ENCODE measurements at regions not wholly inside any gene's neighbourhood (a gene's known extent, or its start where the extent isn't known, plus 50 kb on each side); places are given as distances from the start of the nearest gene placed in this dataset.

DNA sequence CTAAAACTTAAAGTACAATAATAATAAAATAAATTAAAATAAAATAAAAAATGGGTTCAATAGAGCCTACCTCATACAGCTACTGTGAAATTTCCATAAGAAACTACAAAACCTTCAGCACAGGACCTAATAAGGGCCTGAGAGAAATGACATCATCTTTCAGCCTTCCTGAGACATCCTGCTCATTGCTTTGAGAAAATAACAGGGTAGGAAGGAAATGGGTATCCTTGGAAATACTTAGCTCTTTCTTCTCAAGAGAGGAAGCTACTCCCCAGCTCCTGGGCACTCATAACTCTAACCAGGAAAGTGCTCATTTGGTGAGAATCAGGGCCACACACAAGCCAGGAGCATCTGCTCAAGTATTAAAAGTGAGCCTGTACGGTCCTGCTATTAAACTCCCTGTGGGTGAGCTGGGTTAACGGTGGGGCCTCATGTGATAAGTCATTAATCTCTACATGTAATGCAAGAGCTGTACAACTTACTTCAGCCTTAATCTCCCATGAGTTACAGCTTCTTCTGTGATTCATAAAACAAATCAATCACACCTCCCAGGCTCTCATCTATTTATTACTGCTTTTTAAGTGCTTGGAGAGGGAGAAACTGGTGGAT lies 141.4 kb downstream of the MAFB start:
- Histone ChIP-seq H3K27ac (no peak overlapping the region), H3K4me3 (no peak overlapping the region)
- DNase-seq (ENCODE audit: low spot score), result no peak
- TF ChIP-seq, protein P1, sequence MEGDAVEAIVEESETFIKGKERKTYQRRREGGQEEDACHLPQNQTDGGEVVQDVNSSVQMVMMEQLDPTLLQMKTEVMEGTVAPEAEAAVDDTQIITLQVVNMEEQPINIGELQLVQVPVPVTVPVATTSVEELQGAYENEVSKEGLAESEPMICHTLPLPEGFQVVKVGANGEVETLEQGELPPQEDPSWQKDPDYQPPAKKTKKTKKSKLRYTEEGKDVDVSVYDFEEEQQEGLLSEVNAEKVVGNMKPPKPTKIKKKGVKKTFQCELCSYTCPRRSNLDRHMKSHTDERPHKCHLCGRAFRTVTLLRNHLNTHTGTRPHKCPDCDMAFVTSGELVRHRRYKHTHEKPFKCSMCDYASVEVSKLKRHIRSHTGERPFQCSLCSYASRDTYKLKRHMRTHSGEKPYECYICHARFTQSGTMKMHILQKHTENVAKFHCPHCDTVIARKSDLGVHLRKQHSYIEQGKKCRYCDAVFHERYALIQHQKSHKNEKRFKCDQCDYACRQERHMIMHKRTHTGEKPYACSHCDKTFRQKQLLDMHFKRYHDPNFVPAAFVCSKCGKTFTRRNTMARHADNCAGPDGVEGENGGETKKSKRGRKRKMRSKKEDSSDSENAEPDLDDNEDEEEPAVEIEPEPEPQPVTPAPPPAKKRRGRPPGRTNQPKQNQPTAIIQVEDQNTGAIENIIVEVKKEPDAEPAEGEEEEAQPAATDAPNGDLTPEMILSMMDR (IDR thresholded peaks at IDR 0.05), result no peak

DNA sequence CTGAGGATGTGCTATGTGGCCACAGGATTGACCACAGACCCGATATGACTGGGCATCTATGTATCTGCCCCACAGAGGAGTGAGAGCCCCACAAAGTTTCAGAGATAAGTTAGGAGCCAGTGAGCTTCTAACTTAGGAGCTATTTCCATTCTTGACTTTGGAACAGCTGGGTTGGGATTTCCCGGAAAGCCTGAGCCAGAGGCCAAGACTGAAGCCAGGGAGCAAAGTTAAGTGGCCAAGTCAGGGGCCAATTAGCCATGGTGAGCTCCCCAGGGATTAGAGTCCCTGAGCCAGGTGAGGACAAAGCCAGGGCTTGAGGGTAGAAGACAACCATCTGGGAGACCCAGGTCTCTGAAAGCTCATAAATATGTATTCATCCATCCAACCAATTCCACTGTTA lies 143.6 kb downstream of the MAFB start:
- no peak for DNase-seq (ENCODE audit: low spot score)
- TF ChIP-seq, protein P1 (IDR thresholded peaks at IDR 0.05), result no peak
- H3K4me3 ChIP-seq, result no peak overlapping the region
- no peak overlapping the region for H3K27ac ChIP-seq

DNA sequence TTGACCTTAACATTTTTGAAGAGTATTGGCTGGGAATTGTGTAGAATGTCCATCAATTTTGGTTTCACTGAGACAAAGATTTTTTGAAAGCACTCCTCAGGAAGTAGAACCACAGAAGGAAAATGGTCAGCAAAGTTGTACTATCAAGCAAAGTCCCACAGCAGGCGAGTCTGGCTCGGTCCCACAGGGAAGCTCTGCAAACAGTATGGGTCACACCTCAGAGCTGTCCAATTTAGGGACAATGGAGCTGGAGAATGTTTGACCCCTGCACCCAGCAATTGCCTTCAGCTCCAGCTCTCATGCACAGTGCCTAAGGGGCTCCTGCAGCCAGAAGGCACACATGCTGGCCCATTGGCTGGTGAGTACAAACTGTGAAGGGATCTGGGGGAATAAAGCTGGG lies 147.0 kb downstream of the MAFB start:
- TF ChIP-seq, protein P1 (IDR thresholded peaks at IDR 0.05), result no peak
- no peak for DNase-seq (ENCODE audit: low spot score)
- no peak overlapping the region for H3K27ac ChIP-seq
- no peak overlapping the region for H3K4me3 ChIP-seq

DNA sequence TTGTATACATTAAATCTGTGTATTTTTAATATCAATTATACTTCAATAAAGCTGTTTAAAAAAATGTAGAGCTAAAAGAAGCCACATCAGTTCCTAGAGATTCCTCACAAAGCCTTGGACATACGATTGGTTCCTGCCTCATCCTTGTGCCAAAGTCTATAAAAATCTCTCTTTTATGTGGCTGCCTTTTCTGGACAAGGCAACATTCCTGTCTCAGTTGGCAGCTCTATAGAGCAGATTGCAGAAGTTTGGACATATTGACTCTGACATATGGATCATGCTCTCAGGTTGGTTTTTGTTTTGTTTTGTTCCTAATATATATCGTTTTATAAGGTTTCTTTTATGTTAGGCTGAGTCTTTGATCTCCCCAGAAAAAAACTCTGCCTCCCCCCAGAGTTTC lies 148.9 kb downstream of the MAFB start:
- Histone ChIP-seq H3K27ac (no peak overlapping the region), H3K4me3 (no peak overlapping the region)
- TF ChIP-seq, protein P1 (IDR thresholded peaks at IDR 0.05), result no peak
- DNase-seq (ENCODE audit: low spot score), result no peak

DNA sequence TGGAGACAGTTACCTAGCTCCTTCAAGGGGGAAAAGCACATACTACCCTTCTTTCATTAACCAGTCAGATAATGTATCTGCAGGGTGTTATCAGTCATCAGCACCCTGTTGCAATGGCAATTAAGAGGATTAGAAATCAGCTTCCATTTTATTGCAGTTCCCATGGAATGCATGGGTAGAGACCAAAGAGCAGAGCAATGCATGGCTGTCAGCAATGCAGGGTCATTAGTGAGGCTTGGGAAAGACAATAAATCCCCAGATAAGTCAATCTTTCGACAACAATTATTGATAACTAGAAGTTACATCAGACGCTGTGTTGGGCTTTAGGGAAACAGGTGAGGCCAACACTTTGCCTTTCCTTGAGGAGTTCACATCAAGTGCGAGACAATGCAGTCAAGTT lies 150.9 kb downstream of the MAFB start:
- TF ChIP-seq, protein P1 (IDR thresholded peaks at IDR 0.05), result no peak
- Histone ChIP-seq H3K4me3 (no peak overlapping the region), H3K27ac (no peak overlapping the region)
- no peak for DNase-seq (ENCODE audit: low spot score)

DNA sequence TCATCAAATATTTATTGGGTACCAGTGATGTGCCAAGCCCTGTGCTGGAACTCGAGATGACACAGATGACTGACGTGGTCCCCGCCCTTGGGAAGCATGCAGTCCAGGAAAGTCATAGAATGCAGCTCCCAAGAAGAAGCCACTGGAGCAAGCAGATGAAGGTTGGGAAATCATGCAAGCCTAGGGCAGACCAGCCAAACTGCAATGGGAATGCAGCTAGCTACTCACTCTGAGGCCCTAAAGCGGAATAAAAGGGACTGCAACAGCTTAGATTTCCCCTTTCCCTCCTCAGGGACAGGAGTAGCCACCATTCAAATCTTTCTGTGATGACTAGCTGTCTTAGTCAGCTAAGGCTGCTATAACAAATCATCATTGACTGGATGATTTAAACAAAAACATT lies 152.2 kb downstream of the MAFB start:
- DNase-seq (ENCODE audit: low spot score), result no peak
- no peak overlapping the region for H3K27ac ChIP-seq

DNA sequence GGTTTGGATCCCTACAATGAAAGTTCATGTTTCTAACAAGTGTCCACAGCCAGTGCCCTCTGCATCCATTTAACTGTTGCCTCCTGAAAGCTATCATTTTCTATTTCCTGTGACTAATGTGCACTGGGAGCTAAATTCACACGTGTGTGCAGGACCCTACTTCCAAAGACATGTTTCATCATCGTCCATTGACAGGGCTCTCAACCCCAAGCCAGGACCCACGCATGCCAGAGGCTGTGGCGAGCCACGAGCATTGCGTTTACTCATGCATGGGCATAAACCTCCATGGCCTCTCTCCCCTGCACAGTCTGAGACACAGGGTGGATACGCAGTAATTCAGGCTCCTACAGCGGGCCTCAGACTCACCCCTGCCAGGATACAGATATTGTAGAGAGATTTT lies 153.2 kb downstream of the MAFB start:
- H3K4me3 ChIP-seq, result no peak overlapping the region
- H3K27ac ChIP-seq, result no peak overlapping the region
- TF ChIP-seq, protein P1 (IDR thresholded peaks at IDR 0.05), result no peak
- DNase-seq (ENCODE audit: low spot score), result no peak

More for the DNA sequence above, 152.2 kb downstream of the MAFB start:
- no peak overlapping the region for H3K4me3 ChIP-seq
- TF ChIP-seq, protein P1 (IDR thresholded peaks at IDR 0.05), result no peak

Measured in coronary artery (tissue), 2 donors.